Liver (tissue), 8 donors: ENCODE measurements at regions not wholly inside any gene's neighbourhood (a gene's known extent, or its start where the extent isn't known, plus 50 kb on each side); places are given as distances from the start of the nearest gene placed in this dataset.

ENCODE experiments used
- DNase-seq: peaks from one replicate; pipeline ENCODE4 v3.0.0-alpha.2; 2017; ENCODE audit warnings: low spot score
- H3K27ac ChIP-seq, 2 donors: one replicate each; pipeline ENCODE4 v1.7.0; 2013; ENCODE audit warnings: inconsistent platforms in 2 of 2, low read length in 2 of 2, control low read depth in 1 of 2, low read depth in 1 of 2, mild to moderate bottlenecking in 1 of 2
- H3K27me3 ChIP-seq, 4 donors: one replicate each; pipeline versions ENCODE4 v1.6.1 to v1.7.0; 2013; ENCODE audit warnings: low read length in 3 of 4, inconsistent platforms in 1 of 4, mild to moderate bottlenecking in 1 of 4, moderate library complexity in 1 of 4; ENCODE audit not compliant: control insufficient read depth in 4 of 4, insufficient read depth in 4 of 4
- H3K36me3 ChIP-seq, 4 donors: one replicate each; pipeline versions ENCODE4 v1.6.1 to v1.7.0; 2013; ENCODE audit warnings: low read length in 3 of 4, mild to moderate bottlenecking in 3 of 4, low read depth in 1 of 4, moderate library complexity in 1 of 4; ENCODE audit not compliant: control insufficient read depth in 4 of 4, insufficient read depth in 3 of 4
- H3K4me1 ChIP-seq, 4 donors: one replicate each; pipeline versions ENCODE4 v1.6.1 to v1.7.0; 2013; ENCODE audit warnings: low read length in 3 of 4, mild to moderate bottlenecking in 3 of 4, moderate library complexity in 1 of 4; ENCODE audit not compliant: control insufficient read depth in 4 of 4, insufficient read depth in 4 of 4
- H3K4me3 ChIP-seq, 3 donors: one replicate each; pipeline versions ENCODE4 v1.6.1 to v1.7.0; 2013; ENCODE audit warnings: low read length in 3 of 3, control low read depth in 1 of 3, low read depth in 1 of 3, mild to moderate bottlenecking in 1 of 3
- H3K9ac ChIP-seq, 2 donors: one replicate each; pipeline ENCODE4 v1.7.0; 2013; ENCODE audit warnings: low read length in 2 of 2, mild to moderate bottlenecking in 2 of 2, moderate library complexity in 2 of 2, control low read depth in 1 of 2, low read depth in 1 of 2
- H3K9me3 ChIP-seq, 4 donors: one replicate each; pipeline versions ENCODE4 v1.6.1 to v1.7.0; 2013; ENCODE audit warnings: low read length in 3 of 4; ENCODE audit not compliant: control insufficient read depth in 4 of 4
- ATF3 ChIP-seq: IDR thresholded peaks from 2 replicates; pipeline ENCODE4 v1.6.1; 2016; ENCODE audit warnings: antibody characterized with exemption
- FOXA1 ChIP-seq: IDR thresholded peaks from 2 replicates; pipeline ENCODE4 v1.6.1; 2016; ENCODE audit warnings: antibody characterized with exemption
- FOXA2 ChIP-seq: IDR thresholded peaks from 2 replicates; pipeline ENCODE4 v1.6.1; 2016; ENCODE audit warnings: antibody characterized with exemption
- GABPA ChIP-seq, 2 donors: IDR thresholded peaks in 1 of 2; conservative IDR thresholded peaks in 1 of 2; 2 replicates each; pipeline ENCODE4 v1.6.1; 2016; ENCODE audit warnings: antibody characterized with exemption in 2 of 2, mild to moderate bottlenecking in 1 of 2, moderate library complexity in 1 of 2
- HNF4A ChIP-seq, 2 donors: conservative IDR thresholded peaks; 2 replicates each; pipeline ENCODE4 v1.6.1; 2016; ENCODE audit warnings: antibody characterized with exemption in 2 of 2, mild to moderate bottlenecking in 2 of 2
- JUND ChIP-seq, 2 donors: IDR thresholded peaks; 2 replicates each; pipeline ENCODE4 v1.6.1; 2016; ENCODE audit warnings: antibody characterized with exemption in 2 of 2
- MAX ChIP-seq: IDR thresholded peaks from 2 replicates; pipeline ENCODE4 v1.6.1; 2016; ENCODE audit warnings: antibody characterized with exemption
- NR2F2 ChIP-seq: IDR thresholded peaks from 2 replicates; pipeline ENCODE4 v1.6.1; 2016; ENCODE audit warnings: antibody characterized with exemption
- RAD21 ChIP-seq, 2 donors: IDR thresholded peaks; 2 replicates each; pipeline ENCODE4 v1.6.1; 2016; ENCODE audit warnings: antibody characterized with exemption in 2 of 2, mild to moderate bottlenecking in 2 of 2
- TAF1 ChIP-seq: conservative IDR thresholded peaks from 2 replicates; pipeline ENCODE4 v1.6.1; 2016; ENCODE audit warnings: antibody characterized with exemption, mild to moderate bottlenecking
- YY1 ChIP-seq: IDR thresholded peaks from 2 replicates; pipeline ENCODE4 v1.6.1; 2016; ENCODE audit warnings: antibody characterized with exemption, mild to moderate bottlenecking
- ZBTB33 ChIP-seq: IDR thresholded peaks from 2 replicates; pipeline ENCODE4 v1.6.1; 2016; ENCODE audit warnings: antibody characterized with exemption
- WGBS: extraction: QIAGEN DNeasy Blood & Tissue Kit; methylation state at CpG from one replicate; pipeline ENCODE4 v1.1.7; 2013; 5-methylcytosine and 5-hydroxymethylcytosine counted together
- TF ChIP-seq, protein P1 (sequence below): fragments of 150-350 bp; IDR thresholded peaks from 2 replicates; pipeline ENCODE4 v1.5.1; 2017; ENCODE audit warnings: improper control_type of control experiment, low read depth, low read length; ENCODE audit not compliant: missing input control
- TF ChIP-seq, protein P2 (sequence below): IDR thresholded peaks from 2 replicates; pipeline ENCODE4 v1.6.1; 2016; ENCODE audit warnings: antibody characterized with exemption, mild to moderate bottlenecking
- donor health status: healthy.
- donor health status: healthy.
- donor health status: healthy.
- donor health status: healthy.
- donor health status: healthy.

DNA sequence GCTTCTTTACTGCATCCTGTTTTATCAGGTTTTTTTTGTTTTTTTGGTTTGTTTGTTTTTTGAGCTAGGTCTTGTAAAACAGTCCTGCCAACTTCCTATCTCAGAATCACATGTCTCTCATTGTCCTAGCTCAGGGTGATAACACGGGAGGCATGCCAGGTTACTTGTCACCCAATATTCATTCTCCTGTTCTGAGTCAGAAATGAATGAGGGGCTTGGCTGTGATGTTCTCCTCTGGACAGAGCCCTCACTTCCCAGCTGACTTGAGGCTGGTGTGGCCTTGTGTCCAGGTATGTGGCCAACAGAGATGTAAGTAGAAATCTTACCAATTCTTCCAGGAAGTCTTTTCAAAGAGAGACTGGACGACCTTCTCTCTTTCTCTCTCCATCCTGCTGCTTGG, 317.0 kb downstream of the GABRB3 start:
- no peak overlapping the region for H3K4me3 ChIP-seq
- no peaks in the 10 kb centered on the region for H3K4me1 ChIP-seq
- H3K27me3 ChIP-seq, result peaks cover 0 to 2% (median 0%) of the 10 kb centered on the region in 4 donors
- DNase-seq, result no peak
- no peaks in the 10 kb centered on the region for H3K36me3 ChIP-seq
- WGBS, result 36% methylated on average over 2 of the region's 2 CpGs
- H3K9ac ChIP-seq, result no peak overlapping the region
- TF ChIP-seq, protein P1, sequence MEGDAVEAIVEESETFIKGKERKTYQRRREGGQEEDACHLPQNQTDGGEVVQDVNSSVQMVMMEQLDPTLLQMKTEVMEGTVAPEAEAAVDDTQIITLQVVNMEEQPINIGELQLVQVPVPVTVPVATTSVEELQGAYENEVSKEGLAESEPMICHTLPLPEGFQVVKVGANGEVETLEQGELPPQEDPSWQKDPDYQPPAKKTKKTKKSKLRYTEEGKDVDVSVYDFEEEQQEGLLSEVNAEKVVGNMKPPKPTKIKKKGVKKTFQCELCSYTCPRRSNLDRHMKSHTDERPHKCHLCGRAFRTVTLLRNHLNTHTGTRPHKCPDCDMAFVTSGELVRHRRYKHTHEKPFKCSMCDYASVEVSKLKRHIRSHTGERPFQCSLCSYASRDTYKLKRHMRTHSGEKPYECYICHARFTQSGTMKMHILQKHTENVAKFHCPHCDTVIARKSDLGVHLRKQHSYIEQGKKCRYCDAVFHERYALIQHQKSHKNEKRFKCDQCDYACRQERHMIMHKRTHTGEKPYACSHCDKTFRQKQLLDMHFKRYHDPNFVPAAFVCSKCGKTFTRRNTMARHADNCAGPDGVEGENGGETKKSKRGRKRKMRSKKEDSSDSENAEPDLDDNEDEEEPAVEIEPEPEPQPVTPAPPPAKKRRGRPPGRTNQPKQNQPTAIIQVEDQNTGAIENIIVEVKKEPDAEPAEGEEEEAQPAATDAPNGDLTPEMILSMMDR, result no peak
- H3K9me3 ChIP-seq, result peaks cover 0 to 7% (median 1%) of the 10 kb centered on the region in 4 donors
- no peak overlapping the region for H3K27ac ChIP-seq

DNA sequence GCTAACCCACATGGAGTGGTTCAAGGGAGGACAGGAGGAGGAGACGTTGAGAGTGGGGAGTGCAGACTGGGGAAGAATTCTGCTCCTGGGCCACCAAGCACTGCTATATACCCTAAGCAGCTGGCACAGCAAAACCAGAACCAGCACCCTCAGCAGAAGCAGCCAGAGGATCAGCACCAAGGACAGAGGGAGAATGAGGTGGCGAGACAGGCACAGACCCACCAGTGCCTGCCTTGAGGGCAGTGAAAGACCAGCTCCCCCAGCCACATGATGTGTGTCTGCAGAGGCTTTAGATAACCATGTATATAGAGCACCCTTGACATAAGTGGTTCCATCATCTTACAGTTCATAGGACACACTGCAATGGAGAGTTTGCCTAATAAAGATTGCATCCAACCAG, 319.0 kb downstream of the GABRB3 start:
- DNase-seq, result no peak
- Histone ChIP-seq H3K9ac (no peak overlapping the region), H3K27ac (no peak overlapping the region), H3K9me3 (peaks cover 0 to 13% (median 1%) of the 10 kb centered on the region in 4 donors), H3K4me3 (no peak overlapping the region), H3K4me1 (no peaks in the 10 kb centered on the region), H3K27me3 (peaks cover 0 to 2% (median 0%) of the 10 kb centered on the region in 4 donors), H3K36me3 (no peaks in the 10 kb centered on the region)
- TF ChIP-seq, protein P2, sequence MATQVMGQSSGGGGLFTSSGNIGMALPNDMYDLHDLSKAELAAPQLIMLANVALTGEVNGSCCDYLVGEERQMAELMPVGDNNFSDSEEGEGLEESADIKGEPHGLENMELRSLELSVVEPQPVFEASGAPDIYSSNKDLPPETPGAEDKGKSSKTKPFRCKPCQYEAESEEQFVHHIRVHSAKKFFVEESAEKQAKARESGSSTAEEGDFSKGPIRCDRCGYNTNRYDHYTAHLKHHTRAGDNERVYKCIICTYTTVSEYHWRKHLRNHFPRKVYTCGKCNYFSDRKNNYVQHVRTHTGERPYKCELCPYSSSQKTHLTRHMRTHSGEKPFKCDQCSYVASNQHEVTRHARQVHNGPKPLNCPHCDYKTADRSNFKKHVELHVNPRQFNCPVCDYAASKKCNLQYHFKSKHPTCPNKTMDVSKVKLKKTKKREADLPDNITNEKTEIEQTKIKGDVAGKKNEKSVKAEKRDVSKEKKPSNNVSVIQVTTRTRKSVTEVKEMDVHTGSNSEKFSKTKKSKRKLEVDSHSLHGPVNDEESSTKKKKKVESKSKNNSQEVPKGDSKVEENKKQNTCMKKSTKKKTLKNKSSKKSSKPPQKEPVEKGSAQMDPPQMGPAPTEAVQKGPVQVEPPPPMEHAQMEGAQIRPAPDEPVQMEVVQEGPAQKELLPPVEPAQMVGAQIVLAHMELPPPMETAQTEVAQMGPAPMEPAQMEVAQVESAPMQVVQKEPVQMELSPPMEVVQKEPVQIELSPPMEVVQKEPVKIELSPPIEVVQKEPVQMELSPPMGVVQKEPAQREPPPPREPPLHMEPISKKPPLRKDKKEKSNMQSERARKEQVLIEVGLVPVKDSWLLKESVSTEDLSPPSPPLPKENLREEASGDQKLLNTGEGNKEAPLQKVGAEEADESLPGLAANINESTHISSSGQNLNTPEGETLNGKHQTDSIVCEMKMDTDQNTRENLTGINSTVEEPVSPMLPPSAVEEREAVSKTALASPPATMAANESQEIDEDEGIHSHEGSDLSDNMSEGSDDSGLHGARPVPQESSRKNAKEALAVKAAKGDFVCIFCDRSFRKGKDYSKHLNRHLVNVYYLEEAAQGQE, result no peak
- no peak for TF ChIP-seq HNF4A (conservative IDR thresholded peaks at IDR 0.05)
- no peak for TF ChIP-seq JUND (IDR thresholded peaks at IDR 0.05)
- 32% methylated on average over 2 of the region's 2 CpGs for WGBS

DNA sequence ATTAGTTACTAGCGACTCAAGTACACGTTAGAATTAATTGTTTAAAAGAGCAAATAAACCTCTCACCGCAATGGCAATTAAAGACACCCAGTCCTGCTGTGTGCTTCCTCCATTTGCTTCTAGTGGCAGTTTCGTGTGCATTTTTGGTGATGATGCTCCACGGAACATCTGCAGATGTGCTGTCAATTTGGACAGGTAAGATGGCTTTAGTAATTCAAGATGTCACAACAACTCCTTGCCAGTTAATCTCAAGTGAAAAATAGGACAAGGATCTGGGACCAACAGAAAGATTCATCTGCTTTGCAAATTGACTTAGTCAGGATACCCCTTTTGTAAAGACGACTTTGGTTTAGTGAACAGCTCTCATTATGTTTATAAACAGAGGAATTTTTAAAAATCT, 320.9 kb downstream of the GABRB3 start:
- WGBS, result 70% methylated on average over 6 of the region's 6 CpGs
- H3K27me3 ChIP-seq, result peaks cover 0 to 2% (median 0%) of the 10 kb centered on the region in 4 donors
- no peaks in the 10 kb centered on the region for H3K36me3 ChIP-seq
- H3K4me1 ChIP-seq, result no peaks in the 10 kb centered on the region
- H3K4me3 ChIP-seq, result no peak overlapping the region
- no peak overlapping the region for H3K27ac ChIP-seq
- TF ChIP-seq, protein P2, result no peak
- no peak for TF ChIP-seq NR2F2
- TF ChIP-seq FOXA1, result no peak
- no peak for TF ChIP-seq ZBTB33
- no peak for TF ChIP-seq GABPA (IDR thresholded peaks at IDR 0.05 in 1 of 2, conservative IDR thresholded peaks at IDR 0.05 in 1 of 2)
- no peak for TF ChIP-seq TAF1
- TF ChIP-seq RAD21 (IDR thresholded peaks at IDR 0.05), result no peak
- TF ChIP-seq, protein P1, result no peak
- no peak for TF ChIP-seq FOXA2
- no peak for TF ChIP-seq ATF3
- no peak for TF ChIP-seq YY1
- no peak for TF ChIP-seq MAX
- peaks cover 0 to 9% (median under 1%) of the 10 kb centered on the region in 4 donors for H3K9me3 ChIP-seq
- H3K9ac ChIP-seq, result no peak overlapping the region
- DNase-seq, result no peak
